HG03521 (cell line): ENCODE measurements at regions not wholly inside any gene's neighbourhood (a gene's known extent, or its start where the extent isn't known, plus 50 kb on each side); places are given as distances from the start of the nearest gene placed in this dataset.
"Not testable (repeated sequence)": the region's sequence is repeated elsewhere in the genome, so short reads cannot be mapped to it uniquely, and the experiment has no call there.

Experiments
- ATAC-seq: cut with Tn5 transposase; IDR thresholded peaks from one replicate; pipeline ENCODE4 v1.9.1; 2021; ENCODE audit warnings: mild to moderate bottlenecking, moderate library complexity; ENCODE audit not compliant: unreplicated experiment

GRCh38 chr2:155913356-155913755, 419.2 kb downstream of the NR4A2 start:
- no peak for ATAC-seq

GRCh38 chr2:155908567-155908966, 424.0 kb downstream of the NR4A2 start:
- ATAC-seq: no peak

GRCh38 chr2:155907211-155907610, 425.3 kb downstream of the NR4A2 start:
- no peak for ATAC-seq

- ATAC-seq: no peak
Observed at GRCh38 chr2:155905657-155906056, 426.9 kb downstream of the NR4A2 start.

- no peak for ATAC-seq
Observed at GRCh38 chr2:155904720-155905119, 427.8 kb downstream of the NR4A2 start.

GRCh38 chr2:155902635-155903034, 429.9 kb downstream of the NR4A2 start:
- ATAC-seq: no peak

- no peak for ATAC-seq
Observed at GRCh38 chr2:155895016-155895415, 437.5 kb downstream of the NR4A2 start.

GRCh38 chr2:155880382-155880781, 452.1 kb downstream of the NR4A2 start:
- ATAC-seq: not testable (repeated sequence)

GRCh38 chr2:155879900-155880299, 452.6 kb downstream of the NR4A2 start:
- not testable (repeated sequence) for ATAC-seq

GRCh38 chr2:155872396-155872795, 460.1 kb downstream of the NR4A2 start:
- ATAC-seq: no peak

- no peak for ATAC-seq
Observed at GRCh38 chr2:155871940-155872339, 460.6 kb downstream of the NR4A2 start.

- no peak for ATAC-seq
Observed at GRCh38 chr2:155867564-155867963, 465.0 kb downstream of the NR4A2 start.

- no peak for ATAC-seq
Observed at GRCh38 chr2:155866477-155866876, 466.0 kb downstream of the NR4A2 start.

- ATAC-seq: no peak
Observed at GRCh38 chr2:155852156-155852555, 480.4 kb downstream of the NR4A2 start.

- no peak for ATAC-seq
Observed at GRCh38 chr2:155846259-155846658, 486.3 kb downstream of the NR4A2 start.

- ATAC-seq: no peak
Observed at GRCh38 chr2:155844461-155844860, 488.1 kb downstream of the NR4A2 start.

- no peak for ATAC-seq
Observed at GRCh38 chr2:155842103-155842502, 490.4 kb downstream of the NR4A2 start.

GRCh38 chr2:155841442-155841841, 491.1 kb downstream of the NR4A2 start:
- ATAC-seq: no peak

- ATAC-seq: no peak
Observed at GRCh38 chr2:155840661-155841060, 491.9 kb downstream of the NR4A2 start.

- ATAC-seq: no peak
Observed at GRCh38 chr2:155839991-155840390, 492.5 kb downstream of the NR4A2 start.

- ATAC-seq: no peak
Observed at GRCh38 chr2:155839436-155839835, 493.1 kb downstream of the NR4A2 start.

GRCh38 chr2:155836439-155836838, 496.1 kb downstream of the NR4A2 start:
- ATAC-seq: no peak

- ATAC-seq: no peak
Observed at GRCh38 chr2:155830817-155831579, 501.5 kb downstream of the NR4A2 start.
